SK-N-SH treated with all-trans-retinoic acid at 6 μM for 48 hours (cell line): ENCODE measurements at regions not wholly inside any gene's neighbourhood (a gene's known extent, or its start where the extent isn't known, plus 50 kb on each side); places are given as distances from the start of the nearest gene placed in this dataset.

Source experiments
- ATAC-seq: fragments of 200-7000 bp; cut with Tn5 transposase; 3 replicates; pipeline ENCODE4 v1.9.1; 2020; ENCODE audit warnings: mild to moderate bottlenecking, moderate library complexity
- ARNTL ChIP-seq: fragments of 450-650 bp; formaldehyde crosslinking; IDR thresholded peaks from 2 replicates; pipeline ENCODE4 v1.5.0; 2020; ENCODE audit warnings: low read depth, mild to moderate bottlenecking, moderate library complexity, borderline replicate concordance
- CREB5 ChIP-seq: fragments of 250-450 bp; sonication (Bioruptor Pico); IDR thresholded peaks from 2 replicates; pipeline ENCODE4 v1.5.1; 2020; ENCODE audit warnings: low read depth, mild to moderate bottlenecking, moderate library complexity
- CSDC2 ChIP-seq: fragments of 250-450 bp; sonication (Bioruptor Pico); IDR thresholded peaks from 2 replicates; pipeline ENCODE4 v1.5.0; 2020; ENCODE audit warnings: mild to moderate bottlenecking, moderate library complexity
- CSRNP3 ChIP-seq: fragments of 250-450 bp; sonication (Bioruptor Pico); IDR thresholded peaks from 2 replicates; pipeline ENCODE4 v1.5.1; 2021; ENCODE audit warnings: mild to moderate bottlenecking, moderate library complexity
- ESRRG ChIP-seq: fragments of 250-450 bp; sonication (Bioruptor Pico); IDR thresholded peaks from 2 replicates; pipeline ENCODE4 v1.6.1; 2021; ENCODE audit warnings: mild to moderate bottlenecking
- GLIS3 ChIP-seq: fragments of 250-450 bp; sonication (Bioruptor Pico); IDR thresholded peaks from 2 replicates; pipeline ENCODE4 v1.5.0; 2020; ENCODE audit warnings: mild to moderate bottlenecking, moderate library complexity
- ISL1 ChIP-seq: fragments of 250-450 bp; sonication (Bioruptor Pico); IDR thresholded peaks from 2 replicates; pipeline ENCODE4 v2.1.2; 2022; ENCODE audit warnings: mild to moderate bottlenecking, moderate library complexity
- OSR1 ChIP-seq: fragments of 250-450 bp; sonication (Bioruptor Pico); IDR thresholded peaks from 2 replicates; pipeline ENCODE4 v1.8.0; 2022; ENCODE audit warnings: moderate library complexity, mild to moderate bottlenecking, inconsistent platforms
- PATZ1 ChIP-seq: fragments of 250-450 bp; sonication (Bioruptor Pico); IDR thresholded peaks from 2 replicates; pipeline ENCODE4 v1.8.0; 2020; ENCODE audit warnings: mild to moderate bottlenecking, moderate library complexity, borderline replicate concordance
- PPARA ChIP-seq: fragments of 250-450 bp; sonication (Bioruptor Pico); IDR thresholded peaks from 2 replicates; pipeline ENCODE4 v1.5.0; 2020; ENCODE audit warnings: mild to moderate bottlenecking, borderline replicate concordance
- RARB ChIP-seq: fragments of 250-450 bp; sonication (Bioruptor Pico); IDR thresholded peaks from 2 replicates; pipeline ENCODE4 v1.8.0; 2021; ENCODE audit warnings: mild to moderate bottlenecking, moderate library complexity
- SNAI2 ChIP-seq: fragments of 250-450 bp; sonication (Bioruptor Pico); IDR thresholded peaks from 2 replicates; pipeline ENCODE4 v1.5.0; 2020; ENCODE audit warnings: mild to moderate bottlenecking, moderate library complexity
- TCF4 ChIP-seq: fragments of 250-450 bp; sonication (Bioruptor Pico); IDR thresholded peaks from 2 replicates; pipeline ENCODE4 v1.8.0; 2021; ENCODE audit warnings: mild to moderate bottlenecking, moderate library complexity, borderline replicate concordance
- TOX ChIP-seq: fragments of 250-450 bp; sonication (Bioruptor Pico); IDR thresholded peaks from 2 replicates; pipeline ENCODE4 v1.8.0; 2021; ENCODE audit warnings: mild to moderate bottlenecking, moderate library complexity, borderline replicate concordance
- ZC3H10 ChIP-seq: fragments of 250-450 bp; sonication (Bioruptor Pico); IDR thresholded peaks from 2 replicates; pipeline ENCODE4 v1.5.1; 2021; ENCODE audit warnings: mild to moderate bottlenecking, moderate library complexity
- ZFP3 ChIP-seq: fragments of 250-450 bp; sonication (Bioruptor Pico); IDR thresholded peaks from 2 replicates; pipeline ENCODE4 v1.5.0; 2020; ENCODE audit warnings: mild to moderate bottlenecking, moderate library complexity
- ZFP30 ChIP-seq: fragments of 450-650 bp; formaldehyde crosslinking; IDR thresholded peaks from 2 replicates; pipeline ENCODE4 v1.5.0; 2022; ENCODE audit warnings: mild to moderate bottlenecking, moderate library complexity
- ZNF565 ChIP-seq: fragments of 450-650 bp; formaldehyde crosslinking; conservative IDR thresholded peaks from 2 replicates; pipeline ENCODE4 v1.5.0; 2020; ENCODE audit warnings: low read depth, mild to moderate bottlenecking, moderate library complexity
- ZNF70 ChIP-seq: fragments of 450-650 bp; formaldehyde crosslinking; IDR thresholded peaks from 2 replicates; pipeline ENCODE4 v1.5.0; 2020; ENCODE audit warnings: mild to moderate bottlenecking, moderate library complexity
- TF ChIP-seq, protein P1 (sequence below): fragments of 250-450 bp; sonication (Bioruptor Pico); IDR thresholded peaks from 2 replicates; pipeline ENCODE4 v1.8.0; 2021; ENCODE audit warnings: low read depth, mild to moderate bottlenecking, moderate library complexity, borderline replicate concordance
- TF ChIP-seq, protein P2 (sequence below): fragments of 250-450 bp; sonication (Bioruptor Pico); IDR thresholded peaks from 2 replicates; pipeline ENCODE4 v1.5.0; 2020; ENCODE audit warnings: mild to moderate bottlenecking, moderate library complexity

GRCh38 chr5:2288968-2289367 lies 406.2 kb upstream of the IRX4 start:
- no peak for ATAC-seq
- TF ChIP-seq ZFP30 (CRISPR knock-in tag) (no peak), RARB (no peak), ARNTL (CRISPR knock-in tag) (no peak), TOX (CRISPR knock-in tag) (no peak), ESRRG (CRISPR knock-in tag) (no peak)

GRCh38 chr5:2288466-2288865 lies 405.7 kb upstream of the IRX4 start:
- ATAC-seq: no peak
- no peak for TF ChIP-seq PATZ1 (CRISPR knock-in tag)
- no peak for TF ChIP-seq GLIS3 (CRISPR knock-in tag)
- no peak for TF ChIP-seq ZNF565 (CRISPR knock-in tag)
- no peak for TF ChIP-seq ZC3H10 (CRISPR knock-in tag)
- TF ChIP-seq ARNTL (CRISPR knock-in tag): no peak
- TF ChIP-seq OSR1 (CRISPR knock-in tag): no peak
- TF ChIP-seq ZNF70 (CRISPR knock-in tag): no peak
- no peak for TF ChIP-seq CREB5 (CRISPR knock-in tag)
- TF ChIP-seq, protein P1, sequence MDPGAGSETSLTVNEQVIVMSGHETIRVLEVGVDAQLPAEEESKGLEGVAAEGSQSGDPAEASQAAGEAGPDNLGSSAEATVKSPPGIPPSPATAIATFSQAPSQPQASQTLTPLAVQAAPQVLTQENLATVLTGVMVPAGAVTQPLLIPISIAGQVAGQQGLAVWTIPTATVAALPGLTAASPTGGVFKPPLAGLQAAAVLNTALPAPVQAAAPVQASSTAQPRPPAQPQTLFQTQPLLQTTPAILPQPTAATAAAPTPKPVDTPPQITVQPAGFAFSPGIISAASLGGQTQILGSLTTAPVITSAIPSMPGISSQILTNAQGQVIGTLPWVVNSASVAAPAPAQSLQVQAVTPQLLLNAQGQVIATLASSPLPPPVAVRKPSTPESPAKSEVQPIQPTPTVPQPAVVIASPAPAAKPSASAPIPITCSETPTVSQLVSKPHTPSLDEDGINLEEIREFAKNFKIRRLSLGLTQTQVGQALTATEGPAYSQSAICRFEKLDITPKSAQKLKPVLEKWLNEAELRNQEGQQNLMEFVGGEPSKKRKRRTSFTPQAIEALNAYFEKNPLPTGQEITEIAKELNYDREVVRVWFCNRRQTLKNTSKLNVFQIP (CRISPR knock-in tag): no peak
- TF ChIP-seq SNAI2 (CRISPR knock-in tag): no peak
- no peak for TF ChIP-seq CSDC2 (CRISPR knock-in tag)
- no peak for TF ChIP-seq CSRNP3 (CRISPR knock-in tag)
- TF ChIP-seq, protein P2, sequence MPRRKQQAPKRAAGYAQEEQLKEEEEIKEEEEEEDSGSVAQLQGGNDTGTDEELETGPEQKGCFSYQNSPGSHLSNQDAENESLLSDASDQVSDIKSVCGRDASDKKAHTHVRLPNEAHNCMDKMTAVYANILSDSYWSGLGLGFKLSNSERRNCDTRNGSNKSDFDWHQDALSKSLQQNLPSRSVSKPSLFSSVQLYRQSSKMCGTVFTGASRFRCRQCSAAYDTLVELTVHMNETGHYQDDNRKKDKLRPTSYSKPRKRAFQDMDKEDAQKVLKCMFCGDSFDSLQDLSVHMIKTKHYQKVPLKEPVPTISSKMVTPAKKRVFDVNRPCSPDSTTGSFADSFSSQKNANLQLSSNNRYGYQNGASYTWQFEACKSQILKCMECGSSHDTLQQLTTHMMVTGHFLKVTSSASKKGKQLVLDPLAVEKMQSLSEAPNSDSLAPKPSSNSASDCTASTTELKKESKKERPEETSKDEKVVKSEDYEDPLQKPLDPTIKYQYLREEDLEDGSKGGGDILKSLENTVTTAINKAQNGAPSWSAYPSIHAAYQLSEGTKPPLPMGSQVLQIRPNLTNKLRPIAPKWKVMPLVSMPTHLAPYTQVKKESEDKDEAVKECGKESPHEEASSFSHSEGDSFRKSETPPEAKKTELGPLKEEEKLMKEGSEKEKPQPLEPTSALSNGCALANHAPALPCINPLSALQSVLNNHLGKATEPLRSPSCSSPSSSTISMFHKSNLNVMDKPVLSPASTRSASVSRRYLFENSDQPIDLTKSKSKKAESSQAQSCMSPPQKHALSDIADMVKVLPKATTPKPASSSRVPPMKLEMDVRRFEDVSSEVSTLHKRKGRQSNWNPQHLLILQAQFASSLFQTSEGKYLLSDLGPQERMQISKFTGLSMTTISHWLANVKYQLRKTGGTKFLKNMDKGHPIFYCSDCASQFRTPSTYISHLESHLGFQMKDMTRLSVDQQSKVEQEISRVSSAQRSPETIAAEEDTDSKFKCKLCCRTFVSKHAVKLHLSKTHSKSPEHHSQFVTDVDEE (CRISPR knock-in tag): no peak
- no peak for TF ChIP-seq ZFP3
- TF ChIP-seq, all 23 proteins: peak for 0

GRCh38 chr5:2286250-2286649 lies 403.5 kb upstream of the IRX4 start:
- no peak for ATAC-seq
- TF ChIP-seq SNAI2 (CRISPR knock-in tag) (no peak), ZC3H10 (CRISPR knock-in tag) (no peak), ZFP30 (CRISPR knock-in tag) (no peak), PPARA (no peak), ZFP3 (no peak), ZNF70 (CRISPR knock-in tag) (no peak), CREB5 (CRISPR knock-in tag) (no peak), TCF4 (CRISPR knock-in tag) (no peak), ARNTL (CRISPR knock-in tag) (no peak), ISL1 (no peak), OSR1 (CRISPR knock-in tag) (no peak)
- TF ChIP-seq, protein P2 (CRISPR knock-in tag): no peak
- TF ChIP-seq, protein P1 (CRISPR knock-in tag): no peak
